GM10248 (cell line): ENCODE measurements at regions not wholly inside any gene's neighbourhood (a gene's known extent, or its start where the extent isn't known, plus 50 kb on each side); places are given as distances from the start of the nearest gene placed in this dataset.
"Not testable (repeated sequence)": the region's sequence is repeated elsewhere in the genome, so short reads cannot be mapped to it uniquely, and the experiment has no call there.

Experiments
- CTCF ChIA-PET: fragments of 300-600 bp; sonication (Branson Sonifier 250); formaldehyde crosslinking; extraction: SDS; loops from one replicate; lab custom pipeline; 2021; ENCODE audit warnings: antibody characterized with exemption; lab: Yijun Ruan, JAX
- POLR2A ChIA-PET: fragments of 350-650 bp; sonication (Branson Sonifier 250); formaldehyde crosslinking; extraction: SDS; loops from one replicate; lab custom pipeline; 2020; ENCODE audit warnings: antibody characterized with exemption; lab: Yijun Ruan, JAX
- DNase-seq: peaks from one replicate; pipeline ENCODE4 v3.0.0; 2012; ENCODE audit errors: extremely low spot score
- CTCF ChIP-seq: IDR thresholded peaks from 2 replicates; pipeline ENCODE4 v1.5.1; 2012; ENCODE audit warnings: mild to moderate bottlenecking, low read depth; ENCODE audit errors: extremely low read depth, missing control alignments, control extremely low read depth

- CTCF ChIA-PET: no interaction called here
- no peak for TF ChIP-seq CTCF
- no peak for DNase-seq
- POLR2A ChIA-PET: no interaction called here
Measured at GRCh38 chr3:156036258-156037053, 83.9 kb upstream of the KCNAB1 start.

- CTCF ChIA-PET: interaction anchor here (1.3 kb wide), 1 partner anchor 94 kb away, joined by 3 read pairs; no protein-coding TSS in a partner anchor
- TF ChIP-seq CTCF: no peak
- no peak for DNase-seq
- POLR2A ChIA-PET: no interaction called here
Measured at GRCh38 chr3:156037356-156037755, 83.0 kb upstream of the KCNAB1 start.

GRCh38 chr3:156038869-156039268 is 81.5 kb upstream of the KCNAB1 start:
- no peak for TF ChIP-seq CTCF
- CTCF ChIA-PET: interaction anchor here (1.8 kb wide), 1 partner anchor 9 kb away, joined by 4 read pairs; no protein-coding TSS in a partner anchor
- POLR2A ChIA-PET: no interaction called here
- DNase-seq: no peak

- no peak for TF ChIP-seq CTCF
- CTCF ChIA-PET: interaction anchor here (1.8 kb wide), 1 partner anchor 8 kb away, joined by 4 read pairs; no protein-coding TSS in a partner anchor
- POLR2A ChIA-PET: no interaction called here
- no peak for DNase-seq
Measured at GRCh38 chr3:156040041-156040440, 80.3 kb upstream of the KCNAB1 start.

GRCh38 chr3:156041216-156041841 is 79.0 kb upstream of the KCNAB1 start:
- DNase-seq, POLR2A ChIA-PET: not testable (repeated sequence)
- CTCF ChIA-PET: interaction anchor here (2.1 to 6.0 kb wide), 2 partner anchors 12 to 341 kb away, joined by 7 to 60 read pairs; no protein-coding TSS in a partner anchor

- POLR2A ChIA-PET, DNase-seq: not testable (repeated sequence)
- CTCF ChIA-PET: interaction anchor here (2.1 to 6.0 kb wide), 2 partner anchors 12 to 341 kb away, joined by 7 to 60 read pairs; no protein-coding TSS in a partner anchor
Measured at GRCh38 chr3:156041856-156042255, 78.5 kb upstream of the KCNAB1 start.

- POLR2A ChIA-PET: not testable (repeated sequence)
- CTCF ChIA-PET: interaction anchor here (0.6 to 6.0 kb wide), 28 partner anchors 10 to 1158 kb away, joined by 3 to 60 read pairs (median 4); no protein-coding TSS in a partner anchor
Measured at GRCh38 chr3:156043832-156044633, 76.3 kb upstream of the KCNAB1 start.

More at GRCh38 chr3:156043832-156044633, 76.3 kb upstream of the KCNAB1 start:
- peak; percentile 72 for TF ChIP-seq CTCF
- not testable (repeated sequence) for DNase-seq
